Ectodermal cell (in vitro differentiated cells): ENCODE measurements at regions not wholly inside any gene's neighbourhood (a gene's known extent, or its start where the extent isn't known, plus 50 kb on each side); places are given as distances from the start of the nearest gene placed in this dataset.

Experiments used
- H3K27ac ChIP-seq: 2 replicates; pipeline ENCODE4 v1.7.0; 2013; ENCODE audit warnings: mild to moderate bottlenecking, low read depth, low read length; ENCODE audit not compliant: insufficient read depth, poor library complexity, severe bottlenecking
- H3K27me3 ChIP-seq: 2 replicates; pipeline ENCODE4 v1.7.0; 2013; ENCODE audit warnings: mild to moderate bottlenecking, low read length; ENCODE audit not compliant: insufficient read depth, control insufficient read depth, poor library complexity, severe bottlenecking
- H3K36me3 ChIP-seq: one replicate; pipeline ENCODE4 v1.7.0; 2013; ENCODE audit warnings: low read length; ENCODE audit not compliant: control insufficient read depth, insufficient read depth
- H3K4me1 ChIP-seq: one replicate; pipeline ENCODE4 v1.7.0; 2013; ENCODE audit warnings: low read length; ENCODE audit not compliant: control insufficient read depth, insufficient read depth
- H3K4me3 ChIP-seq: 2 replicates; pipeline ENCODE4 v1.7.0; 2013; ENCODE audit warnings: low read depth, low read length, control low read depth; ENCODE audit not compliant: insufficient read depth
- H3K9me3 ChIP-seq: 2 replicates; pipeline ENCODE4 v1.7.0; 2013; ENCODE audit warnings: mild to moderate bottlenecking, low read length, moderate library complexity; ENCODE audit not compliant: control insufficient read depth
- WGBS, 2 experiments: methylation state at CpG; one replicate each; pipeline ENCODE4 v1.1.7; 2013; ENCODE audit warnings: missing lambda C conversion rate in 2 of 2; 5-methylcytosine and 5-hydroxymethylcytosine counted together

- no peaks in the 10 kb centered on the region for H3K27me3 ChIP-seq
- H3K9me3 ChIP-seq: no peaks in the 10 kb centered on the region
- no peak overlapping the region for H3K4me3 ChIP-seq
- H3K27ac ChIP-seq: no peak overlapping the region
- no peaks in the 10 kb centered on the region for H3K36me3 ChIP-seq
- no peaks in the 10 kb centered on the region for H3K4me1 ChIP-seq
- WGBS, 2 experiments: 47 to 51% methylated on average over 3 of the region's 3 CpGs
Observed at GRCh38 chr7:98565103-98565502, 52.0 kb upstream of the NPTX2 start.

DNA sequence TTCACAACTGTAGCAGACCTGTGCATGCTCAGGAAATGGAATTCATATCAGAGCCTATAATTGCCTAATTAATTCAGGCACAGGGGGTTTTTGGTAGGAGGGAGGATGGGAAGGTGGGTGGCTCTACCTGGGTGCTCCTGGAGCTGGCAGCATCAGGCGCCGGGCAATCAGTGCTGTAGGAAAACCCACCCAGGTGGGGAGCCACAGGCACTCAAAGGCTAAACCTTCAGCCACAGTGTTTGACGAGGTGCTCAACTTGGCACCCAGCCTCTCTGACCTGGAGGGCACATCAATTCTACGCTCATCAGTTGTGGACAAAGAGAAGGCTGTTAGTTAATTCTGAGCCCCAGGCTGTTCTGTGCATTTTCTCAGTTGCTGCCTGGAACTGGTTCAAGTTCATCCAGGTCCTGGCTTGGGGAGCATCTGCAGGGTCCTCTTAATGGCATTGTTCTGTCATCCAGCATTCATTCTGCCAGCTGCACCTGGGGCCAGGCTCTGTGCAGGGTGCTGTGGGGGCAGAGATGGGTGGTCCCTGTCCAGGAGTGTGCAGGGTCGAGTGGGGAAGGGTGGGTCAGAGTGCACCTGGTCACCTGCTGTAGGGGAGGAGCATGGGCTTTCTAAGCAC, 54.1 kb upstream of the NPTX2 start:
- no peak overlapping the region for H3K27ac ChIP-seq
- H3K4me1 ChIP-seq: no peaks in the 10 kb centered on the region
- H3K4me3 ChIP-seq: no peak overlapping the region
- 82 to 87% methylated on average over 5 of the region's 5 CpGs for WGBS, 2 experiments
- H3K9me3 ChIP-seq: no peaks in the 10 kb centered on the region
- H3K36me3 ChIP-seq: no peaks in the 10 kb centered on the region
- no peaks in the 10 kb centered on the region for H3K27me3 ChIP-seq

- no peaks in the 10 kb centered on the region for H3K36me3 ChIP-seq
- H3K4me3 ChIP-seq: no peak overlapping the region
- H3K27me3 ChIP-seq: no peaks in the 10 kb centered on the region
- H3K27ac ChIP-seq: no peak overlapping the region
- H3K9me3 ChIP-seq: no peaks in the 10 kb centered on the region
- no peaks in the 10 kb centered on the region for H3K4me1 ChIP-seq
Observed at GRCh38 chr7:98562381-98562823, 54.7 kb upstream of the NPTX2 start.

- no peak overlapping the region for H3K4me3 ChIP-seq
- 59 to 67% methylated on average over 3 of the region's 3 CpGs for WGBS, 2 experiments
- no peak overlapping the region for H3K27ac ChIP-seq
- no peaks in the 10 kb centered on the region for H3K4me1 ChIP-seq
- no peaks in the 10 kb centered on the region for H3K27me3 ChIP-seq
- no peaks in the 10 kb centered on the region for H3K9me3 ChIP-seq
- H3K36me3 ChIP-seq: no peaks in the 10 kb centered on the region
Observed at GRCh38 chr7:98559958-98560357, 57.1 kb upstream of the NPTX2 start.

DNA sequence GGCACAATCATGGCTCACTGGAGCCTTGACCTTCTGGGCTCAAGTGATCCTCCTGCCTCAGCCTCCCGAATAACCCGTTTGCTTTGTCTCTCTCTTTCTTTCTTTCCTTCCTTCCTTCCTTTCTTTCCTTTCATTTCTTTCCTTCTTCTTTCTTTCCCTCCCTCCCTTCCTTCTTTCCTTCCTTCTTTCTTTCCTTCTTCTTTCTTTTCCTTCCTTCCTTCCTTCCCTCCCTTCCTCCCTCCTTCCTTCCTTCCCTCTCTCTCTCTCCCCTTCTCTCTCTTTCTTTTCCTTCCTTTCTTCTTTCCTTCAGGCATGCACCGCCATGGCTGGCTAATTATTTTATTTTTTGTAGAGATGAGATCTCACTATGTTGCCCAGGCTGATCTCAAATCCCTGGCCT, 57.9 kb upstream of the NPTX2 start:
- no peaks in the 10 kb centered on the region for H3K9me3 ChIP-seq
- no peak overlapping the region for H3K4me3 ChIP-seq
- H3K4me1 ChIP-seq: no peaks in the 10 kb centered on the region
- WGBS, 2 experiments: 87 to 96% methylated on average over 3 of the region's 3 CpGs
- no peaks in the 10 kb centered on the region for H3K36me3 ChIP-seq
- no peak overlapping the region for H3K27ac ChIP-seq
- no peaks in the 10 kb centered on the region for H3K27me3 ChIP-seq

DNA sequence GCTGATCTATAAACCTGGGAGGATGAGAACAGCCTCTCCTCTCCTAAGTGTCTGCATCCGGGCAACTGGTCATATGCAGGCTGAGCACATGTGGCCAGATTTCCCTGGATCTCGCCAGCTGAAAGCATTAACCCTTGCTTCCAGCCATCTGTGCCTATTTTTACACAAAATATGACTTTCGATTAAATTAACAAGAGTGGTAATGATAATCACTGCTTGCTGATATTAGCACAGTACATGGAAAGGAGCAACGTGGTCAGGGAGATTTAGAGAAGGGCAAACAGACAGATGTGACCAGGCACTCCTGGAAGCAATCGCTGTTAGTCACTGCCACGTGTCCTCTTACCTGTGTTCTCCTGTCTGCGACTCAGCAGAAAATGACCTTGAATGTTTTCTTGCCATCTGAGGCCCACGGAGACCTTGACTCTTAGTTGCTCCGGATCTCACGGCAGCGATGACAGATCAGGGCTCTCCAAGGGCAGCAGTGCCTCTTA, 59.5 kb upstream of the NPTX2 start:
- no peaks in the 10 kb centered on the region for H3K9me3 ChIP-seq
- no peaks in the 10 kb centered on the region for H3K36me3 ChIP-seq
- WGBS, 2 experiments: 83 to 86% methylated on average over 11 of the region's 11 CpGs

DNA sequence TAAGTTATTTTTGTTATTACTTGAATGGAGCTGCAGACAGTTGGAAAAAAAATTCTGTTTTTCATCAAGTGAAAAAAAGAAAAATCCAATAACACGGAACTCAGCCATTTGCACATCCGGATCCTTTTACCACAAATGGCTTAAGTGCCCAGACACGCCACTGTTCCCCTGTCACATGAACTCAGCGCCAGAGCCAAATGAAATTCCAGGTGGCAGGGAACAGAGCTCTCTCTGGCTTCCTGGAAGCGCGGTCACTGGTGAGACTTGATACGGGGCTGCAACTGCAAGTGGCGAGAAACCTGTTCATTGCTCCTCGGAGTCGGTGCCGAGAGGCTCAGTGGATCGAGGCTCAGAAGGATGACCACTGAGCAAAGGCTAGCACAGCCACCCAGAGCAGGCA, 60.8 kb upstream of the NPTX2 start:
- WGBS, 2 experiments: 91 to 94% methylated on average over 12 of the region's 12 CpGs
- Histone ChIP-seq H3K4me3 (no peak overlapping the region), H3K4me1 (no peaks in the 10 kb centered on the region), H3K27me3 (no peaks in the 10 kb centered on the region), H3K36me3 (no peaks in the 10 kb centered on the region), H3K9me3 (peaks cover 3% of the 10 kb centered on the region), H3K27ac (no peak overlapping the region)

More for the DNA sequence above, 59.5 kb upstream of the NPTX2 start:
- Histone ChIP-seq H3K4me3 (no peak overlapping the region), H3K4me1 (no peaks in the 10 kb centered on the region), H3K27ac (no peak overlapping the region), H3K27me3 (no peaks in the 10 kb centered on the region)

DNA sequence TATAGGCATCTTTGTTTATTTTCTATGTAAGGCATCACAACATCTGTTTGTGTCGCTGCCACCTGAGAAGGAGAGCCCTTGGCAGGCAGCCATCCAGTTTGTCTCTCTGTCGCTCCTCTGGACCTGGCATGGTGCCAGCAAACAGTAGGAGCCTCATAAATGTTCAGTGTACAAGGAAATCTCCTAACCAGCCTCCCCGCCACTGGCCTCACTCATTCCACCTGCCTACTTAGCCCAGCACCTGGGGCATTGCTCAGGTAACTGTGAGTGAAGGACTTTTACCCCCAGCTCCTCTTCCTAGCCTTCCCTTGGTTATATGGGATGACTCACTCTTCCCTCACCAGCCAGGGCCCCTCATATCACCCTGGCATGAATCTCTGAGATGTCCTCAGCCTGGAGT, 61.7 kb upstream of the NPTX2 start:
- Histone ChIP-seq H3K9me3 (peaks cover 3% of the 10 kb centered on the region), H3K27me3 (no peaks in the 10 kb centered on the region), H3K36me3 (no peaks in the 10 kb centered on the region), H3K4me1 (no peaks in the 10 kb centered on the region), H3K4me3 (no peak overlapping the region), H3K27ac (no peak overlapping the region)
- 91 to 94% methylated on average over 3 of the region's 3 CpGs for WGBS, 2 experiments

DNA sequence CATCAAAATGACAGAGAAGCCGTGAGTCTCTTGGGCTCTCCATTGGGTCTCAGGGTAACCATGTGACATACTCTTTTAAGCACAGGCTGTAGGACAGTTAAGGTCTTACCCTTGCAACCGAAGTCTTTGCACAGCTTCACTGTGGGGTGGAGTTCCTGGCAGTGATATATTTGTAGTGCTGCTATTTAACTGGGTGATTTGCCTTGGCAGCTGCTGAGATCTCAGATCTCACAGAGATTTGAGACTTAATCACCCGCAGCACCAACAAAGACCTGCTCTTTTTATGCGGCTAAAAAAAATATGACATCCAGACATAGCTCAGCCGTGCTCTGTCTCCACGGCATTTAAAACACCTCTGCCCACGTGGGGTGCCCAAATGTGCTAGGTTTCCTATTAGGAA, 63.4 kb upstream of the NPTX2 start:
- Histone ChIP-seq H3K27ac (no peak overlapping the region), H3K9me3 (peaks cover 3% of the 10 kb centered on the region), H3K4me3 (no peak overlapping the region), H3K27me3 (no peaks in the 10 kb centered on the region), H3K4me1 (no peaks in the 10 kb centered on the region), H3K36me3 (no peaks in the 10 kb centered on the region)
- WGBS, 2 experiments: 92 to 93% methylated on average over 7 of the region's 7 CpGs

DNA sequence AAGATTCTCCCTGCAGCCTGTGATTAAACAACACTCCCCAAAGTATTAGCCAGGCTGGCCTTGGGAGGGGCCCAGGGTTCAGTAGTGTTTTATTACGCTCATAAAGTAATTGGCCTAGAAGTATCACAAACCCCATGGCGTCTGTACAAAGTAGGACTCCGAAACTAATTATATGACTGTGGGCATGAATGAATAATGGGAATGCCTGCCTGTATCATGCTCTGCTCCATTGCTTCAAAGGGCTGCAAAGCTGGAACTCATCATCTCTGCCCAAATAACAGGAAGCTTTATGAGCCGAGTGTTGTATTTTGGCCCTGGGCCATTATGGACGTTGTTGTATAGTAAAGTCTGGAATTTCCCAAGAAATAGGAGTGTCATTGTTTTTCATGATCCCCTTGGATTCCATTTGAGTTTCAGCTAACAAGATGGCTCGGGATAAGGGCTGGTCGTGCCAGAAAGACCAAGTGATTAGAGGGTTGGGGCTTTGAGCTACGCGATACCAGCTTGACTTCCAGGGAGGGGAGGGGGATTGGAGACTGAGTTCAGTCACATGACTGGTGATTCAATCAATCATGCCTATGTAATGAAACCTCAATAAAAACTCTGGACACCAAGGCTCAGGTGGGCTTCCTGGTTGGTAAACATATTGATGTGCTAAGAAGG, 65.3 kb upstream of the NPTX2 start:
- H3K27ac ChIP-seq: no peak overlapping the region
- no peaks in the 10 kb centered on the region for H3K4me1 ChIP-seq
- H3K27me3 ChIP-seq: no peaks in the 10 kb centered on the region
- WGBS, 2 experiments: 91 to 95% methylated on average over 9 of the region's 9 CpGs
- no peaks in the 10 kb centered on the region for H3K36me3 ChIP-seq
- H3K9me3 ChIP-seq: peaks cover 3% of the 10 kb centered on the region
- H3K4me3 ChIP-seq: no peak overlapping the region
